Loucy (cell line): ENCODE measurements at regions not wholly inside any gene's neighbourhood (a gene's known extent, or its start where the extent isn't known, plus 50 kb on each side); places are given as distances from the start of the nearest gene placed in this dataset.

Experiments
- H2AFZ ChIP-seq: fragments of 200-600 bp; sonication (generic); 2 replicates; pipeline ENCODE4 v1.6.0; 2016; ENCODE audit warnings: antibody characterized with exemption, mild to moderate bottlenecking, low read length, moderate library complexity
- H3F3A ChIP-seq: fragments of 200-600 bp; 2 replicates; pipeline ENCODE4 v1.6.0; 2016; ENCODE audit warnings: antibody characterized with exemption, low read depth, mild to moderate bottlenecking
- H3K27me3 ChIP-seq: fragments of 200-600 bp; sonication (generic); 2 replicates; pipeline ENCODE4 v1.6.1; 2014; ENCODE audit warnings: low read length, mild to moderate bottlenecking; ENCODE audit not compliant: insufficient read depth, poor library complexity, severe bottlenecking
- H3K36me3 ChIP-seq: fragments of 200-600 bp; sonication (generic); 2 replicates; pipeline ENCODE4 v1.6.1; 2016; ENCODE audit warnings: low read length; ENCODE audit not compliant: insufficient read depth
- H3K4me1 ChIP-seq: fragments of 200-600 bp; sonication (generic); 2 replicates; pipeline ENCODE4 v1.5.1; 2014; ENCODE audit warnings: low read length, mild to moderate bottlenecking; ENCODE audit not compliant: insufficient read depth, poor library complexity, severe bottlenecking
- H3K4me2 ChIP-seq: fragments of 200-600 bp; sonication (generic); 2 replicates; pipeline ENCODE4 v1.6.0; 2014; ENCODE audit warnings: antibody characterized with exemption, low read length, low read depth, mild to moderate bottlenecking; ENCODE audit not compliant: poor library complexity, severe bottlenecking
- H3K4me3 ChIP-seq: fragments of 200-600 bp; sonication (generic); 2 replicates; pipeline ENCODE4 v1.5.1; 2014; ENCODE audit warnings: low read length, mild to moderate bottlenecking, mixed read lengths; ENCODE audit not compliant: poor library complexity, severe bottlenecking
- H3K79me2 ChIP-seq: fragments of 200-600 bp; sonication (generic); 2 replicates; pipeline ENCODE4 v1.6.1; 2014; ENCODE audit warnings: low read length; ENCODE audit not compliant: insufficient read depth
- H3K9ac ChIP-seq: fragments of 200-600 bp; sonication (generic); 2 replicates; pipeline ENCODE4 v1.6.0; 2014; ENCODE audit warnings: mild to moderate bottlenecking, low read depth, low read length, moderate library complexity; ENCODE audit not compliant: poor library complexity, severe bottlenecking
- H3K9me2 ChIP-seq: fragments of 200-600 bp; sonication (generic); replicated peaks from 2 replicates; pipeline ENCODE4 v1.6.1; 2016; ENCODE audit warnings: low read depth, low read length, mixed read lengths
- H3K9me3 ChIP-seq: fragments of 200-600 bp; sonication (generic); 2 replicates; pipeline ENCODE4 v1.6.1; 2014; ENCODE audit warnings: mild to moderate bottlenecking, antibody characterized with exemption, low read length, low read depth; ENCODE audit not compliant: insufficient read depth
- H4K20me1 ChIP-seq: fragments of 200-600 bp; sonication (generic); 2 replicates; pipeline ENCODE4 v1.6.0; 2014; ENCODE audit warnings: antibody characterized with exemption, low read length, mild to moderate bottlenecking; ENCODE audit not compliant: insufficient read depth, poor library complexity, severe bottlenecking
- EZH2phosphoT487 ChIP-seq: fragments of 200-600 bp; IDR thresholded peaks from 2 replicates; pipeline ENCODE4 v1.6.1; 2018; ENCODE audit warnings: antibody characterized with exemption, mild to moderate bottlenecking, moderate library complexity, borderline replicate concordance
- TF ChIP-seq, protein P1 (sequence below): fragments of 200-600 bp; sonication (generic); conservative IDR thresholded peaks from 2 replicates; pipeline ENCODE4 v1.5.1; 2014; ENCODE audit warnings: mild to moderate bottlenecking, antibody characterized with exemption, low read length

DNA sequence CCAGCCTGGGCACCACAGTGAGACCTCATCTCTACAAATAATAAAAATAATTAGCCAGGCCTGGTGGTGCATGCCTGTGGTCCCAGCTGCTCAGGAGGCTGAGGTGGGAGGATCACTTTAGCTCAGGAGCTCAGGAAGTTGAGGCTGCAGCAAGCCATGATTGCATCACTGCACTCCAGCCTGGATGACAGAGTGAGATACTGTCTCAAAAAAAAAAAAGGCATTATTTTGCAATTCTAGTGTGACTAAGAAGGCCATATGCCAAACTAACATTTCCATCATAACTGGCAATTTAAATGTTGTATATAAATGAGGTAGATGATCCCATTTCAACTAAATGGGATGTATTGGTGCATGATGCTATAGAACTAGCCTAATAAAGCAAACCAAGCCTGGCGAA lies 632.8 kb upstream of the KLF12 start:
- H3K9me3 ChIP-seq: no peaks in the 10 kb centered on the region
- H3K4me3 ChIP-seq: no peak overlapping the region
- H4K20me1 ChIP-seq: no peaks in the 10 kb centered on the region
- no peaks in the 10 kb centered on the region for H3K36me3 ChIP-seq
- H3K4me1 ChIP-seq: no peaks in the 10 kb centered on the region
- H3K9ac ChIP-seq: no peak overlapping the region
- H3K4me2 ChIP-seq: no peak overlapping the region
- no peaks in the 10 kb centered on the region for H3K9me2 ChIP-seq
- TF ChIP-seq, protein P1, sequence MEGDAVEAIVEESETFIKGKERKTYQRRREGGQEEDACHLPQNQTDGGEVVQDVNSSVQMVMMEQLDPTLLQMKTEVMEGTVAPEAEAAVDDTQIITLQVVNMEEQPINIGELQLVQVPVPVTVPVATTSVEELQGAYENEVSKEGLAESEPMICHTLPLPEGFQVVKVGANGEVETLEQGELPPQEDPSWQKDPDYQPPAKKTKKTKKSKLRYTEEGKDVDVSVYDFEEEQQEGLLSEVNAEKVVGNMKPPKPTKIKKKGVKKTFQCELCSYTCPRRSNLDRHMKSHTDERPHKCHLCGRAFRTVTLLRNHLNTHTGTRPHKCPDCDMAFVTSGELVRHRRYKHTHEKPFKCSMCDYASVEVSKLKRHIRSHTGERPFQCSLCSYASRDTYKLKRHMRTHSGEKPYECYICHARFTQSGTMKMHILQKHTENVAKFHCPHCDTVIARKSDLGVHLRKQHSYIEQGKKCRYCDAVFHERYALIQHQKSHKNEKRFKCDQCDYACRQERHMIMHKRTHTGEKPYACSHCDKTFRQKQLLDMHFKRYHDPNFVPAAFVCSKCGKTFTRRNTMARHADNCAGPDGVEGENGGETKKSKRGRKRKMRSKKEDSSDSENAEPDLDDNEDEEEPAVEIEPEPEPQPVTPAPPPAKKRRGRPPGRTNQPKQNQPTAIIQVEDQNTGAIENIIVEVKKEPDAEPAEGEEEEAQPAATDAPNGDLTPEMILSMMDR: no peak
- TF ChIP-seq EZH2phosphoT487: no peak
- no peaks in the 10 kb centered on the region for H3F3A ChIP-seq
- no peaks in the 10 kb centered on the region for H3K27me3 ChIP-seq
- no peaks in the 10 kb centered on the region for H3K79me2 ChIP-seq
- H2AFZ ChIP-seq: no peak overlapping the region

DNA sequence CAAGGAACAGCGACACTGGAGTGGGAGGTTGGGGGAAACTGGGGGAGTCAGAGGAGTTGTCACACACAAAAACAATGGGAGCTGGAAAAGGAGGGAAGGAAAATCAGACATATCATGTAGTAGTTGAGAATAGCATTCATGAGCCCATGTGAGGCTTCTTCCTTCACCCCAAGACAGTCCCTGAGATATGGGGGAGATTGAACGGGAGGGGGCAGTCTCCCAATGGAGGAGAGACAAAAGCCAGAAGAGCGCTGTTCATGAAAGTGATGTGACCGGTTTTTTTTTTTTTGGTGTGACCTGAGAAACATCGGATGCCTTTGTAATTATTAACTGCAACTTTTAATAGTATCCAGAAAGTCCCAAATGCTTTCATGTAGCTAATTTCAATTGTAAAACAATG lies 631.8 kb upstream of the KLF12 start:
- no peaks in the 10 kb centered on the region for H3K9me3 ChIP-seq
- no peak overlapping the region for H3K4me2 ChIP-seq
- H4K20me1 ChIP-seq: no peaks in the 10 kb centered on the region
- no peaks in the 10 kb centered on the region for H3K9me2 ChIP-seq
- no peak for TF ChIP-seq EZH2phosphoT487
- TF ChIP-seq, protein P1: no peak
- no peaks in the 10 kb centered on the region for H3K36me3 ChIP-seq
- no peaks in the 10 kb centered on the region for H3F3A ChIP-seq
- no peak overlapping the region for H2AFZ ChIP-seq
- no peak overlapping the region for H3K9ac ChIP-seq
- no peaks in the 10 kb centered on the region for H3K27me3 ChIP-seq
- H3K4me3 ChIP-seq: no peak overlapping the region
- H3K79me2 ChIP-seq: no peaks in the 10 kb centered on the region
- H3K4me1 ChIP-seq: no peaks in the 10 kb centered on the region

DNA sequence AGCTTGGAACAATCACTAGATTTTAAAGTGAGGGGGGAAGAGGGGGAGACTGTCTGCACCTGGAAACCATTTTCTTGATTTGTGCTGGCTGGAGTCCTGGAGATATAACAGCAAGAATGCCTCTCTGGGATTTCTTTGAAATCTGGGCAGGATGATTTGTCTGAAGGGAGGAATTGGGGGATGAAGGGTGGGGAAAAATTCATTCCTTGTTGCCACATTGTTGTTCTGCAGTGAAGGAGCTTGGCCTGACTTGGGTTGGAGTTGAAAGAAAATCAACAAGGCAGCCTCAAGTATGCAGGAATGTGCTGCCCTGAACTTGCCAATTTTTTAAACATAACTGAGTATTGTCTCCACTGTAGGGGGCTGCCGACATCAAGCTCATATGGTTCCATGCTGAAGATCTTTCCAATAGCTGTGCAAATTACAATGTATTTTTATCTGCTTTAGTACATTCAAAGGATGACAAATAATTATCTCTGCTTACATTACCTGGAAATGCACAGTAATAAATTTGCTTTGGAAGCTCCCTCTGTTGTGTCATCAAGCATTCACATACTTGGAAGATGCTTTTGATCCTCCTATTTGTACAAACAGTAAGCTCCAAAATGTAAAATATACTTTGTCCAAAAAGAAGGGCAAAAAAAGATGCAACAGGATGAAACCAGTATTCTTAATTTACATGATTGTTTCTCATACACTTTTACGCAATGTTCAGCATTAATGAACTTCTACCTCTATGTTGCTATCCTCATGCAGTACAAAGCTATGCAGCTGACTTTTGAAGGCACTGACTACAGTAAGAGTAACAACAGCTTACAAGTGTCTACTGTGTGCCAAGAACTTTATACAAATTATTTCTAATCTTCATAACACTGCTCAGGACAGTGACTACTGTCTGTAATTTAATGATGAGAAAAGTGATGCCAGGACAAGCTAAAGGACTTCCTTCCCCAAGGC lies 627.9 kb upstream of the KLF12 start:
- Histone ChIP-seq H3K79me2 (no peaks in the 10 kb centered on the region), H3K9ac (no peak overlapping the region), H3K4me1 (no peaks in the 10 kb centered on the region), H4K20me1 (no peaks in the 10 kb centered on the region), H3F3A (no peaks in the 10 kb centered on the region), H3K36me3 (no peaks in the 10 kb centered on the region), H3K4me2 (no peak overlapping the region), H3K9me3 (no peaks in the 10 kb centered on the region), H2AFZ (no peak overlapping the region), H3K4me3 (no peak overlapping the region), H3K27me3 (no peaks in the 10 kb centered on the region), H3K9me2 (no peaks in the 10 kb centered on the region)
- TF ChIP-seq EZH2phosphoT487: no peak
- TF ChIP-seq, protein P1: no peak
